ENCODE measurements at regions not wholly inside any gene's neighbourhood (a gene's known extent, or its start where the extent isn't known, plus 50 kb on each side); places are given as distances from the start of the nearest gene placed in this dataset.

DNA sequence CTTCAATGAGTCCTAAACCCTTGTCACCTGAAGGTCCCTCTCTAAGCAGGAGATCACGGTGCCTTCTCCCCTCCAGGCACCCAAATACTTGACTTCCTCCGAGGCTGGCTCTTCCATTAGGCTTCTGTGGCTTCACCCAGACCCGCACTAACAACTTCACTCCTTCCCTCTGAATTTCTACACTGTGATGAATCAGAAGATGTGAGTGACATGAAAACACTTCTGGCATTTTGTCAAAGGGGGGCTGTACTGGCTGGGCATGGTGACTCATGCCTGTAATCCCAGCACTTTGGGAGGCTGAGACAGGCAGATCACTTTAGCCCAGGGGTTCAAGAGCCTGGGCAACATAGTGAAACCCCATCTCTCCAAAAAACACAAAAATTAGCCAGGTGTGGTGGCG lies 72.6 kb upstream of the CNEP1R1 start:
- Histone ChIP-seq H3K9me2 (ENCODE audit: insufficient read depth) (no peaks in the 10 kb centered on the region), H4K20me1 (replicated peaks; ENCODE audit: insufficient read depth) (no peaks in the 10 kb centered on the region), H3F3A (replicated peaks; ENCODE audit: low read depth) (no peaks in the 10 kb centered on the region), H3K27ac (ENCODE audit: low read depth) (no peak overlapping the region), H3K27me3 (ENCODE audit: insufficient read depth) (no peaks in the 10 kb centered on the region), H2AFZ (no peak overlapping the region), H3K79me2 (replicated peaks; ENCODE audit: insufficient read depth) (no peaks in the 10 kb centered on the region), H3K4me2 (no peak overlapping the region), H3K36me3 (ENCODE audit: insufficient read depth) (no peaks in the 10 kb centered on the region), H3K4me3 (no peak overlapping the region), H3K4me1 (ENCODE audit: insufficient read depth) (no peaks in the 10 kb centered on the region)
- H3K27me3 Mint-ChIP-seq (ENCODE audit: insufficient read depth, low read depth, poor library complexity): peaks cover 7% of the 10 kb centered on the region
- TF ChIP-seq ZNF331 (CRISPR knock-in tag; IDR thresholded peaks at IDR 0.05; ENCODE audit: low read depth) (no peak), POLR2AphosphoS5 (IDR thresholded peaks at IDR 0.05; ENCODE audit: low read depth) (no peak), EZH2 (IDR thresholded peaks at IDR 0.05; ENCODE audit: low read depth, unreplicated experiment) (no peak)
- no peak overlapping the region for H3K27ac Mint-ChIP-seq
- no peaks in the 10 kb centered on the region for H3K36me3 Mint-ChIP-seq (ENCODE audit: low read depth)
- H3K4me3 Mint-ChIP-seq: no peak overlapping the region
- no peak for DNase-seq (ENCODE audit: low spot score)
- no peaks in the 10 kb centered on the region for H3K4me1 Mint-ChIP-seq
- no peak for ATAC-seq
- no peaks in the 10 kb centered on the region for H3K9me3 Mint-ChIP-seq

DNA sequence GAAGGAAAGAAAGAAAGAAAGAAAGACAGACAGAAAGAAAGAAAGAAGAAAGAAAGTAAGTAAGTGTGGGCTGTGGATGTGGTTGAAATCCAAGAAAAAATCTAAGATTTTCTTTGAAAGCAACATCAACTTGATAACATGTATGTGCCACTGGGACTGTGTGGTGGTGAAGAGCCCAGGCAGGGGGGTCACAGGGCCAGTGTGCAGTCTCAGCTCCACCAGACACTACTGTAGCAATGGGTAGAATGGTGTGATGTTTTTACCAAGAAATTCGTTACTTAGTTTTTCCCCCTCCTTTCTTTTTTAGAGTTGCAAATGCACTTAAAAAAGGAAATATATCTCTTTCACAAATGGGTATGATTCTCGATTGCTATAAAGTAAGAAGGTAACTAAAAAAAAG lies 71.9 kb upstream of the CNEP1R1 start:
- H4K20me1 ChIP-seq (replicated peaks; ENCODE audit: insufficient read depth): no peaks in the 10 kb centered on the region
- no peak overlapping the region for H3K4me2 ChIP-seq
- H2AFZ ChIP-seq: no peak overlapping the region
- no peaks in the 10 kb centered on the region for H3K9me2 ChIP-seq (ENCODE audit: insufficient read depth)
- no peaks in the 10 kb centered on the region for H3F3A ChIP-seq (replicated peaks; ENCODE audit: low read depth)
- no peaks in the 10 kb centered on the region for H3K36me3 ChIP-seq (ENCODE audit: insufficient read depth)
- TF ChIP-seq ZNF331 (CRISPR knock-in tag; IDR thresholded peaks at IDR 0.05; ENCODE audit: low read depth) (no peak), ZNF114 (CRISPR knock-in tag; IDR thresholded peaks at IDR 0.05) (no peak), JUNB (IDR thresholded peaks at IDR 0.05; ENCODE audit: unreplicated experiment) (no peak), CREB1 (CRISPR knock-in tag; IDR thresholded peaks at IDR 0.05; ENCODE audit: low read depth) (no peak), STAT1 (IDR thresholded peaks at IDR 0.05; ENCODE audit: unreplicated experiment) (no peak)
- TF ChIP-seq, protein P1, sequence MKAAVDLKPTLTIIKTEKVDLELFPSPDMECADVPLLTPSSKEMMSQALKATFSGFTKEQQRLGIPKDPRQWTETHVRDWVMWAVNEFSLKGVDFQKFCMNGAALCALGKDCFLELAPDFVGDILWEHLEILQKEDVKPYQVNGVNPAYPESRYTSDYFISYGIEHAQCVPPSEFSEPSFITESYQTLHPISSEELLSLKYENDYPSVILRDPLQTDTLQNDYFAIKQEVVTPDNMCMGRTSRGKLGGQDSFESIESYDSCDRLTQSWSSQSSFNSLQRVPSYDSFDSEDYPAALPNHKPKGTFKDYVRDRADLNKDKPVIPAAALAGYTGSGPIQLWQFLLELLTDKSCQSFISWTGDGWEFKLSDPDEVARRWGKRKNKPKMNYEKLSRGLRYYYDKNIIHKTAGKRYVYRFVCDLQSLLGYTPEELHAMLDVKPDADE (IDR thresholded peaks at IDR 0.05): no peak
- TF ChIP-seq, protein P2, sequence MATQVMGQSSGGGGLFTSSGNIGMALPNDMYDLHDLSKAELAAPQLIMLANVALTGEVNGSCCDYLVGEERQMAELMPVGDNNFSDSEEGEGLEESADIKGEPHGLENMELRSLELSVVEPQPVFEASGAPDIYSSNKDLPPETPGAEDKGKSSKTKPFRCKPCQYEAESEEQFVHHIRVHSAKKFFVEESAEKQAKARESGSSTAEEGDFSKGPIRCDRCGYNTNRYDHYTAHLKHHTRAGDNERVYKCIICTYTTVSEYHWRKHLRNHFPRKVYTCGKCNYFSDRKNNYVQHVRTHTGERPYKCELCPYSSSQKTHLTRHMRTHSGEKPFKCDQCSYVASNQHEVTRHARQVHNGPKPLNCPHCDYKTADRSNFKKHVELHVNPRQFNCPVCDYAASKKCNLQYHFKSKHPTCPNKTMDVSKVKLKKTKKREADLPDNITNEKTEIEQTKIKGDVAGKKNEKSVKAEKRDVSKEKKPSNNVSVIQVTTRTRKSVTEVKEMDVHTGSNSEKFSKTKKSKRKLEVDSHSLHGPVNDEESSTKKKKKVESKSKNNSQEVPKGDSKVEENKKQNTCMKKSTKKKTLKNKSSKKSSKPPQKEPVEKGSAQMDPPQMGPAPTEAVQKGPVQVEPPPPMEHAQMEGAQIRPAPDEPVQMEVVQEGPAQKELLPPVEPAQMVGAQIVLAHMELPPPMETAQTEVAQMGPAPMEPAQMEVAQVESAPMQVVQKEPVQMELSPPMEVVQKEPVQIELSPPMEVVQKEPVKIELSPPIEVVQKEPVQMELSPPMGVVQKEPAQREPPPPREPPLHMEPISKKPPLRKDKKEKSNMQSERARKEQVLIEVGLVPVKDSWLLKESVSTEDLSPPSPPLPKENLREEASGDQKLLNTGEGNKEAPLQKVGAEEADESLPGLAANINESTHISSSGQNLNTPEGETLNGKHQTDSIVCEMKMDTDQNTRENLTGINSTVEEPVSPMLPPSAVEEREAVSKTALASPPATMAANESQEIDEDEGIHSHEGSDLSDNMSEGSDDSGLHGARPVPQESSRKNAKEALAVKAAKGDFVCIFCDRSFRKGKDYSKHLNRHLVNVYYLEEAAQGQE (IDR thresholded peaks at IDR 0.05; ENCODE audit: unreplicated experiment): no peak
- TF ChIP-seq, protein P3, sequence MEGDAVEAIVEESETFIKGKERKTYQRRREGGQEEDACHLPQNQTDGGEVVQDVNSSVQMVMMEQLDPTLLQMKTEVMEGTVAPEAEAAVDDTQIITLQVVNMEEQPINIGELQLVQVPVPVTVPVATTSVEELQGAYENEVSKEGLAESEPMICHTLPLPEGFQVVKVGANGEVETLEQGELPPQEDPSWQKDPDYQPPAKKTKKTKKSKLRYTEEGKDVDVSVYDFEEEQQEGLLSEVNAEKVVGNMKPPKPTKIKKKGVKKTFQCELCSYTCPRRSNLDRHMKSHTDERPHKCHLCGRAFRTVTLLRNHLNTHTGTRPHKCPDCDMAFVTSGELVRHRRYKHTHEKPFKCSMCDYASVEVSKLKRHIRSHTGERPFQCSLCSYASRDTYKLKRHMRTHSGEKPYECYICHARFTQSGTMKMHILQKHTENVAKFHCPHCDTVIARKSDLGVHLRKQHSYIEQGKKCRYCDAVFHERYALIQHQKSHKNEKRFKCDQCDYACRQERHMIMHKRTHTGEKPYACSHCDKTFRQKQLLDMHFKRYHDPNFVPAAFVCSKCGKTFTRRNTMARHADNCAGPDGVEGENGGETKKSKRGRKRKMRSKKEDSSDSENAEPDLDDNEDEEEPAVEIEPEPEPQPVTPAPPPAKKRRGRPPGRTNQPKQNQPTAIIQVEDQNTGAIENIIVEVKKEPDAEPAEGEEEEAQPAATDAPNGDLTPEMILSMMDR (conservative IDR thresholded peaks at IDR 0.05; ENCODE audit: low read depth in 2 of 2): no peak
- no peak overlapping the region for H3K27ac ChIP-seq (ENCODE audit: low read depth)
- H3K79me2 ChIP-seq (replicated peaks; ENCODE audit: insufficient read depth): no peaks in the 10 kb centered on the region
- Mint-ChIP-seq H3K4me3 (no peak overlapping the region), H3K27me3 (ENCODE audit: insufficient read depth, low read depth, poor library complexity) (peaks cover 9% of the 10 kb centered on the region), H3K27ac (no peak overlapping the region), H3K4me1 (peaks cover 3% of the 10 kb centered on the region; the same call in 2 of the 3 replicates), H3K36me3 (ENCODE audit: low read depth) (no peaks in the 10 kb centered on the region), H3K9me3 (no peaks in the 10 kb centered on the region)
- H3K27me3 ChIP-seq (ENCODE audit: insufficient read depth): no peaks in the 10 kb centered on the region
- no peak for DNase-seq (ENCODE audit: low spot score)
- no peak overlapping the region for H3K4me3 ChIP-seq
- no peaks in the 10 kb centered on the region for H3K4me1 ChIP-seq (ENCODE audit: insufficient read depth)
- no peak for ATAC-seq

All from GM23338 (cell line).